ENCODE measurements at regions not wholly inside any gene's neighbourhood (a gene's known extent, or its start where the extent isn't known, plus 50 kb on each side); places are given as distances from the start of the nearest gene placed in this dataset.
"Not testable (repeated sequence)": the region's sequence is repeated elsewhere in the genome, so short reads cannot be mapped to it uniquely, and the experiment has no call there.

DNA sequence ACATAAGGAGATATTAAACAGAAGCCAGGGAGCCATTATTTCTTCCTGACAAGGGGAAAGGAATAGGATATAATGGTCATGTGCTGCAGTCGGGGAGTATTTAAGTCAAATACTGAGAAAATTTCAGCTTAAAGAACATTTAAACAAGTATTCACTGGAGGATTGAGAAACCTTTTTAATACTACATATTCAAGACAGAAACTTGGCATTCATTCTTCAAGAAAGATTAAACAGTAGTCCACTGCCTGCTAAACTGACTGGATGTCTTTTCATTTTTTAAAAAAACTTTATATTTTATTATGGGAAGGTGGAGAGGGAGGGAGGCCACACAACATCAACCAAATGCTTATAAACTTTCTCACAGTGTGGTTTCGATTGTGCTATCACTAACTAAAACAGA is 107.4 kb upstream of the CBLB start:
- DNase-seq (ENCODE audit: low read depth in 2 of 3, low spot score in 2 of 3) = no peak

GRCh38 chr3:105979961-105980360 is 111.1 kb upstream of the CBLB start:
- DNase-seq (ENCODE audit: low read depth in 2 of 3, low spot score in 2 of 3) = no peak

- no peak for DNase-seq (ENCODE audit: low read depth in 2 of 3, low spot score in 2 of 3)
These were observed 113.4 kb upstream of the CBLB start for GRCh38 chr3:105982207-105982606.

- DNase-seq (ENCODE audit: low read depth in 2 of 3, low spot score in 2 of 3) = no peak
These were observed 116.0 kb upstream of the CBLB start for GRCh38 chr3:105984837-105985236.

- not testable (repeated sequence) for DNase-seq (ENCODE audit: low read depth in 2 of 3, low spot score in 2 of 3)
These were observed 117.5 kb upstream of the CBLB start for GRCh38 chr3:105986343-105986742.

- DNase-seq (ENCODE audit: low read depth in 2 of 3, low spot score in 2 of 3) = no peak
These were observed 119.0 kb upstream of the CBLB start for GRCh38 chr3:105987809-105988208.

GRCh38 chr3:105988540-105989212 is 119.9 kb upstream of the CBLB start:
- no peak for DNase-seq (ENCODE audit: low read depth in 2 of 3, low spot score in 2 of 3)

GRCh38 chr3:105996781-105997180 is 128.0 kb upstream of the CBLB start:
- no peak for DNase-seq (ENCODE audit: low read depth in 2 of 3, low spot score in 2 of 3)

GRCh38 chr3:105997466-105997799 is 128.6 kb upstream of the CBLB start:
- no peak for DNase-seq (ENCODE audit: low read depth in 2 of 3, low spot score in 2 of 3)

GRCh38 chr3:105997800-105998526 is 129.2 kb upstream of the CBLB start:
- DNase-seq (ENCODE audit: low read depth in 2 of 3, low spot score in 2 of 3) = no peak

DNA sequence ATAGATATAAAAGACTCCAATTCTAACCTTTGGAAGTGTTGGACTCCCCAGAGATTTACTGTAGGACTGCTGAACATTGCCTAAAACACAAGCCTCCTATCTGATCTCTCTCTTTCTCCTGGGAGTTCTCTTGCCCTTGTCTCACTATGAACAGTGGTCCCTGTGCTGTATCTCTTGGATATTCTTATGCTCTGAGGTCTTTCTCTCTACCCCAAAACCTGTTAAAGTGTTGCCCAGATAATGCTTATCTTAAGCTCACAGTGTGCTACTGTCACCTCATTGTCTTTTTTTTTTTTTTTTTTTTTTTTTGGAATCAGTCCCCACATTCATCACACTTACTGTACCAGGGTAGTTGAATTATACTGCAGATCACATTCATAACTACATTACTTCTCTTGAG is 131.0 kb upstream of the CBLB start:
- peak in 2 of 3 donors; percentile 8 to 9 for DNase-seq (ENCODE audit: low read depth in 2 of 3, low spot score in 2 of 3)

DNA sequence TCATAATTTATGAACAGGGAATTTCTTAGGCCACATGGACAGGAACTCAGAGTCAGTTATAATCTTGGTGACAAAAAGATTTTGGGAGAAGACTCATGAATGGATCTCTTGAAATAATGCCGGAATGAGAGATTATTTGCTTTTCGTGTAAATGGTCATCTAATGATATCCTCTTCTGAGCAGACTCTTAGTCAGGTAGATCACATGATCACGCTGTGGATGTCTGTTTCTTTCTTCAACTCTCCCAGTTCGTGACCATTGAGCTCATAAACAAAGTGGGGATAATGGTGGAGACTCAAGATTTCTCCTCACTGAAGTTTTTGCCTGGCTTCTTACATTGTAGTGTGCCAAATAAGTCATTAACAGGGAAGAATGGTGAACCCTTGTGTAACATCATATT is 133.1 kb upstream of the CBLB start:
- DNase-seq (ENCODE audit: low read depth in 2 of 3, low spot score in 2 of 3) = no peak

DNA sequence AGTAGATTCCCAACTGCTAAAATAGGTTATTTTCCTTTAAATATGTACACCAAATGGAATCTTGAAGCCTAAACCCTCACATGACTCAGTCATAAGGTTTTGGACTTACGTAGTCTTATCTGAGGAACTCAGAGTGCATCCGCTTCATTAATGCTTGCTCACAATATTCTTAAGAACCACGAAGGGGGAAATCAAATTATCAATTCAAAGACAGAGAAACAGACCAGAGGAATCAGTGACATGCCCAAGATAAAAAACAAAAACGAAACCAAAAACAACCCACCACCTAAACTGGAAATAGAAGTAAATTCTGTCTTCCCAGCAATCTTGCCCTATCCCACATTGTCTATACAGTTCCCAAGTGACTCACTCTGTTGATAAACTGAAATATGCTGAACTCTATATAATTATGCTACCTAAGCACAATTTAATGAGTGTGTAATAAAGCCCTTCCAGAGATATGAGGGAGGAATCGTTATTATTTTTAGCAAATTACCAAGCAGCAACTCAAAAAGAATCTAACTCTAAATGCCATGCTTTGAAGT is 135.4 kb upstream of the CBLB start:
- DNase-seq (ENCODE audit: low read depth in 2 of 3, low spot score in 2 of 3) = peak in 2 of 3 donors; percentile 16 to 52

GRCh38 chr3:106004826-106005225 is 136.0 kb upstream of the CBLB start:
- DNase-seq (ENCODE audit: low read depth in 2 of 3, low spot score in 2 of 3) = no peak

DNA sequence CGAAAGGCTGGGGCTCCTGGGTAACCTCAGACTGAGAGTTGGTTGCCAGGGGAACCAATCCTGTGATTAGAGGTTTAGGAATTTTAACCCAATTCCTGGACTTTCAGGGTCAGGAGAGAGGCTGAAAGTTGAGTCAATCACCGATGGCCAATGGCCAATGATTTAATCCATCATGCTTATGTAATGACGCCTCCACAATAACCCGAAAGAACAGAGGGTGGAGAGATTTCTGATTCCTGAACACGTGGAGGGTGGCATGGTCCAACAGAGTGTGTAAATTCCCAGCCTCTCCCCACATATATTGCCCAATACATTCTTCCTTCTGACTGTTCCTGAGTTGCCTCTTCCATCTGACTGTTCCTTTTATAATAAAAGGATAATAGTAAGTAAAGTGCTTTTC is 137.2 kb upstream of the CBLB start:
- DNase-seq (ENCODE audit: low read depth in 2 of 3, low spot score in 2 of 3) = no peak

DNA sequence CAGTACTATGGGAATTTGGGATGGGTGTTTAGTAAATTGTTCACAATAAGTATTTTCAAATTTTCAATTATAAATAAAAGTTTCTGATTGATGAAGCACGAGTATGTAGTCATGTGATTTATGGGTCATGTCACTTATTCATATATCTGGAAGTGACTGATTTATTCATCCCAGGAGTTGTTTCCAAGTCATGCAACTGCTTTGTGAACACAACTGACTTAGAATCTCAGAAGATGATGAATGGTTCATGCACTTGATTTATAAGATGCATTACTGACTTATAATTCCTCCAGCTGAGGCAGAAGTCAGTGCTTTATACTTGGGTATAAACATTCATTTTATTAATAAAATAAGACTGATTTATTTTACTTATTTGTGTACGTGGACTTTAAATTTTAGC is 137.8 kb upstream of the CBLB start:
- no peak for DNase-seq (ENCODE audit: low read depth in 2 of 3, low spot score in 2 of 3)

DNA sequence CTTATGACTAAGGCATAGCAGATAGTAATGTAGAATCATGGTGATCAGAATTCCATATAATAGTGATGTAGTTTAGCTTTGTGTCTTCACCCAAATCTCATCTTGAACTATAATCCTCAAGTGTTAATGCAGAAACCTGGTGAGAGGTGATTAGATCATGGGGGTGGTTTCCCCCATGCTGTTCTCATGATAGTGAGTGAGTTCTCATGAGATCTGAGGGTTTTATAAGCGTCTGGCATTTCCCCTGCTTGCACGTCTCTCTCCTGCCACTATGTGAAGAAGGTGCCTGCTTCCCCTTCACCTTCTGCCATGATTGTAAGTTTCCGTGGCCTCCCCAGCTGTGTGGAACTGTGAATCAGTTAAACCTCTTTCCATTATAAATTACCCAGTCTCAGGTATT is 138.7 kb upstream of the CBLB start:
- no peak for DNase-seq (ENCODE audit: low read depth in 2 of 3, low spot score in 2 of 3)

DNA sequence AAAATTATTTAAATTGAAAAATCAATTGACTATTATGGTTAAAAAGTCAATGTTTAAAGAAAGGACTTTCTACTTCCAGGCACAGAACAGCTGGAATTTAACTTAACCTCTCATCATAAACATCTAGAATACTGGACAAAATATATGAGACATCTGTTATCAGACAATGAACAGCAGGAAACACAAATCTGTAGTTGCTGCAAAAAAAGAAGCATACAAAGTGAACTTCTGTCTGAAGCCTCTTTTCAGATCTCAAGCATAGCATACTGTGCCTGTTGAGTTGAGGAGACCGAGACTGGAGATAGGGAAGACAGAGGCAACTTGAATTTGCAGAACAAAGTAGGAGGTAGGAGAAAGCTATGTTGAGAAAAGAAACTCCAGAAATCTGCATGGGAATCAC is 140.0 kb upstream of the CBLB start:
- no peak for DNase-seq (ENCODE audit: low read depth in 2 of 3, low spot score in 2 of 3)

DNA sequence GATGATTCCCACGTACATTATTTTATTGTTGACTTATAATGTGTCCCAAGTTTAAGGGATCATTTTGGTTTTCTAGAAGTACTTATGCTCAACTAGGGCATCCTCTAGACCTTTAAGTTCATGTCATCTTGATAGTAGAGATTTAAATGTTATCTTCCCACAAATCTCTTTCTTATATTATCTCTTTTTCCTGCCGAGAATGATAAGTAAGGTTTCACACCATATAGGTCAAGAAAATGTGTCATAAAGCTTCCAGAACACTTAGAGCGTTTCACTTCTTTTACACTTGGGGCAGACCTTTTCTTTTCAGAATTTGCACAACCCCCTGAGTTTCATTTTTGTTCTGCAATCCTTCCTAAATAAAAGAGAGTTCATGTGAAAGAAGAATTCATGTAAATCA is 142.0 kb upstream of the CBLB start:
- DNase-seq (ENCODE audit: low read depth in 2 of 3, low spot score in 2 of 3) = no peak

DNA sequence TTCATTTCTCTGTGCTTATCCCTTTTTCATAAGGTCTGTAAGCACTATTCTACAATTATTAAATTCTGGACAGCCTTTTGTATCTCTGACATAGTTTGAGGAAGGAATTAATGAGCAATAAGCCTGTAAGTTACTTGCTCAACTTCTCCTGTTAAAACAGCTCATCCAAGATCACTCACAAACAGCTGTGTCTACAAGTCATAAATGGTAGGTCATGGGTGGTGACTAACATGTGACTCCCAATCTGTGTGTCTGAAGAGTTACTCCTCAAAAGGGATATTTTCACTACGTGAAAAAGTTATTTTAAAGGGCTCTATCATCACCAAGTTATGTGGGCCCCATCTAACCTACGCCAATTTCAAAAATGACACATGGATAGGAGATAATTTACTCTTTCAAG is 145.2 kb upstream of the CBLB start:
- no peak for DNase-seq (ENCODE audit: low read depth in 2 of 3, low spot score in 2 of 3)

DNA sequence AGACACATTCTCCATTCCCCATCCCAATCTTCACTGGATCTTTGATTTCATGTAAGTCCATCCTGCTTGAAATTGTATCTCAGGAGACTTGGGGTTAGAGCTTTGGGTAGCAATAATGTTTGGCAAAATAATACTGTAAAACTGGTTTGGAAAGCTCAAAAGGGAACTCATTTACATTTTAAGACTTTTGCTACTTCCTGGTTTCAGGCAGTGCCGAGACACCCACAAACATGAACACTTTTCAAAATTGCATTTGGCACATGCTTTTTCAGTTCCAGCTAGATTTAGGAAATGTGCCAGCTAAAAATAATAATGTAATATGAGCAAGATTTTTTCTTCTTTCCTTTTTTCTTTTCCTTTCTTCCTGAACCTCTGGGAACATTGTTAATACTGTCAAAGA is 145.7 kb upstream of the CBLB start:
- no peak for DNase-seq (ENCODE audit: low read depth in 2 of 3, low spot score in 2 of 3)

DNA sequence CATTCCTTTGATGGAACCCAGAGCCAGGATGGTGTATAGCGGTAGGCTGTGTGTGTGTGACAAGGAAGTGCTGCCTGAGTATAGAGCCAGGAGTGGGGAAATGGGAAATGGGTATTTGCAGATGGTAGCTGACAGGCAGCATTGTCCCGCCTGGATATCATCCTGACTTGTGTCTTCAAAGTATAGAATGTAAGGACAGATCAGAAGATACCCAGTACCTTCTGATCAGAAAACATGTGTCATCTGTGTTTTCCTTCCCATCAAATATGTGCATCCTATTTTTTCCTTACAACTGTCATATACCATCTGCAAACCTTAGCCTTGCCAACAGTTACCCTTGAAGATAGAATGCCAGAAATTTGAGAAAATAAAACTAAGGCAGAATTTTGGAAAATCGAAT is 146.2 kb upstream of the CBLB start:
- DNase-seq (ENCODE audit: low read depth in 2 of 3, low spot score in 2 of 3) = no peak
